Pulmonary artery endothelial cell (primary cell): ENCODE measurements at regions not wholly inside any gene's neighbourhood (a gene's known extent, or its start where the extent isn't known, plus 50 kb on each side); places are given as distances from the start of the nearest gene placed in this dataset.
"Not testable (repeated sequence)": the region's sequence is repeated elsewhere in the genome, so short reads cannot be mapped to it uniquely, and the experiment has no call there.

Source experiments
- DNase-seq: peaks from one replicate; pipeline ENCODE4 v3.0.0-alpha.2; 2011; ENCODE audit warnings: low read depth, low spot score

DNA sequence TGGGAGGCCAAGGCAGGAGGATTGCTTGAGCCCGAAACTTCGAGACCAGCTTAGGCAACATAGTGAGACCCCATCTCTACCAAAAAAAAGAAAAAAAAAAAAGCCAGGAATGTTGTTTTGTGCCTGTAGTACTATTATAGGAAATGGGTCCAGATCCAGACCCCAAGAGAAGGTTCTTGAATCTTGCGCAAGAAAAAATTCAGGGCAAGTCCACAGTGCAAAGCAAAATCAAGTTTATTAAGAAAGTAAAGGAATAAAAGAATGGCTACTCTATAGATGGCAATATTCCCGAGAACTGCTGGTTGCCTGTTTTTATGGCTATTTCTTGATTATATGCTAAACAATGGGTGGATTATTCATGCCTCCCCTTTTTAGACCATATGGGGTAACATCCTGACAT lies 51.2 kb upstream of the RDX start:
- no peak for DNase-seq

DNA sequence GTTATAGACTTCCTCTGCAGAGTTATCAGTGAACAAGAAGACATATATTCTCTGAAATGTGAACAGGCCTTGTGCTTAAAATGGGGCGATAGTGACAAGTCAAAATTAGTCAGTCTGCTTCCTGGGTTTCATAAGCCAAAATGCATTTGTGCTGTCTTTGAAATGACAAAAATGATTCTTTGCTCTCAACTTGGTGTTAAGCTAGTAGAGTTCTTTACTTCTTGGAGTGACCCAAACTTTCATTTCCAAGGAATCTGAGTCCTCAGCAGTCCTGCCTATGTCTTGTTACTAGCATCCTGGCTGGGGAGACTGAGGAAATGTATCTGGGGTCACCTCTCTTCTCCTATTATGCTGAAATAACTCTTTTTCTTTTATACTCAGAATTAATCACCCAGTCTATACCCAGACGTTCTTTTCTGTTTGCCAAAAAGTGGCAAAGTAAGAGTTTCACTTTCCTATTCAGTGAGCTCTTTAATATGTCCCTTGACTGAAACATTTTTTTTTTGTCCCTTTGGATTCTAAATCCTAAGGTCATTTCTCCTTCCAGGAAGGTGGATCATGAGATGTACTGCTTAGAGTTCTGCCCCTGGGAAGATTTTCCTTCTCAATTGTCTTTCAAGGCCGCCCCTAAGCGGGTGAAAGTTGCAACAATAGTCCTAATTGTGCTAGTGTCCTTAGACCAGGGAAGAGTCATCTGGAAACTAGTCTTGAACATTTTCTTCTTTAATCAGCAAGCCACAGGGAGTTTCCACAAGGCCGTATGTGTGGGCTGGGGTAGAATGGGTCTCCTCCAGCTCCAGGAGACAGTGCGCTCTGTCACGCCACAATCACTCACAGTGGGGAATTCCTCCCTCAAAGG lies 53.0 kb upstream of the RDX start:
- DNase-seq, result no peak

DNA sequence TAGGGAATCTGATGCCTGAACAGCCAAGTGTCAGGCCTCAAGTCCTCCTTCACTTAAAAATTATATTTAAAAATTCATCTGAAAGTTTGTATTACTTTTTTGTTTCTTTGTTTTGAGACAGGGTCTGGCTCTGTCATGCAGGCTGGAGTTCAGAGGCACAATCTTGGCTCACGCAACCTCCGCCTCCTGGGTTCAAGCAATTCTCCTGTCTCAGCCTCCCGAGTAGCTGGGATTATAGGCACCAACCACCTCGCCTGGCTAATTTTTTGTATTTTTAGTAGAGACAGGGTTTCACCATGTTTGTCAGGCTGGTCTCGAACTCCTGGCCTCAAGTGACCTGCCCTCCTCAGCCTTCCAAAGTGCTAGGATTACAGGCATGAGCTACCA lies 53.6 kb upstream of the RDX start:
- DNase-seq, result not testable (repeated sequence)

DNA sequence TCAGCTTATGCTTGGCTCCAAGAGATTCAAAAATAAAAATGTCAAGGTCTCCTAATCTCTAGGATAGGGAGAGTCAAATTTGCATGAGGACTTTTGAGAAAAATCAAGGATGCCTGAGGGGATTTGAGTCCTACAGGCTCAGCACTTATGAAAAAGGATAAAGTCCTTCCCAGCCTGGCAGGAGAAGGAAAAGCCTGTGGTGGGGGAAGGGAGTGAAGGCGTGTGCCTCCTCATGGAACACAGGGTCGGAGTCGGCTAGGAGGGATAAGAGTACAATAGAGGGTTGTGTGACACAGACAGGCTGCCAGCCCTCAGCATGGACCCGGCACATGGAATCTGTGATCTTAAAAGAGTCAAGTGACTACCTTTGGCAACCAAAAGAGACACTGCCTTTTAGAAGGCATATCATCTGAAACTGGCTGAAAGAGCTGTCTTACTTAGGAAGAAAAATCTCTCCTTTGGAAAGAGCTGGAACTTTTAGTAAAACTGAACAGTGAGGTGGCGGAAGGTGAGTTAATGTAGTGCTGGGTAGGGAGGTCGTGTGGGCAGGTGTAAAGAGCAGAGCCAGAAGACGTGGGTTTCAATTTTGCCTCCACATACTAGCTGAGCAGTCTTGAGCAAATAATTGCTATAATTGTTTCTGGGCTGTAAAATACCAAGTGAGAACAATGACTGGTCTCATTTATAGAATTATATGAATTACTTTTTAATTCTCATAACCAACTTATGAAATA lies 58.8 kb upstream of the RDX start:
- DNase-seq, result no peak

DNA sequence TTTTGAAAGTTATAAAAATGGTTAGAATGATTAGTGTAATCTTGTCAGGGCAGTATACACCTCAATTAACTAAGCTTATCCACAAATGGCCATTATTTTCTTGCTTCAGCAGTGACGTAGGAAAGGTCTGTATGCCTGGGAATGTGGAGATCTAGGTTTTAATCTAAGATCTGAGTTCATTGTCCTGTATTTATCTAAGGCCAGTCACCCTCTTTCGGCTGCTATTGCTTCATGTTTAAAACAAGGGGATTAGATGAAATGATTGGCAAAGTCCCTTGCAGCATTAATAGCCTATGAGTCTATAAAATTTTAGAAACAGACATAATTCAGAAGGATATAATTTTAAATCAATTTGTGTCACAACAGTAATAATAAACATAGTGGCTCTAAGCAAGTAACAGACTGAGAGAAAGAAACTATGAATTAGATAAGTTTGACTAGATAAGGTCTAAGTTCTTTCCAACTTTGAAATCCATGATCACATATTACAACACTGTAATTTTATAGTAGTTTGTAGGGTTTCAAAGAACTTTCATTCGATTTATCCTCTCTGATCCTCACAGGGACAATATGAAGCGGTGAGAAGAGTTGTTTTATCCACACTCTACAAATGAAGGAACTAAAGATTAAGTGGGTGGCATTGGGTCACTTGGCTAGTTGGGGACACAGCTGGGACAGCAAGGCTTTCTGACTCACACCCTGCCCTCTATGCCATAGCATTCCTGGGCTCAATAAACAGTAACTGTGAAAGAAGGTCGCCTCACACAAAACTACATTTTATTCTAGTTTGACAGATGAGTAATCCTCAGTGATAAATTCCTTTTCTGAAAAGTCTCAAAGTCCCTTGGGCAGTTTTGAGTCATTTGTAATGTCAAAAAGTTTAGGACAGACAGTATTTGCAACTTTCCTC lies 60.6 kb upstream of the RDX start:
- no peak for DNase-seq

DNA sequence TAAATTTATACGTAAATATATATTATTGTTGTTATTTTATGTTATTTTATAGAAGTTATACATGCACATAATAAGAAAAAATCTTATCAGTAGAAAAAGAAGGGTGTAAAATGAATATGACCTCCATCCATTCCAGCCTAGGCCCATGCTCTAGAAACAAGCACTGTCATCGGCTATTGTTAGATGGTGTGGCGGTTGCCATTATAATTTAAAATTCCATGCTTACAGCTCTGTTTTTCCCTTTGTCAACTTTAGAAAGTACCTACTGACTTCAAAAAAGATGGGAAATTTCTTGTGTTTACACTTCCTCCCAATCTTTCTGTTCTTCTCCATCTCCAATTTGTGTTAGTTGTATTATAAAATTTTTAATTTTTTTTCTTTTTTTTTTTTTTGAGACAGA lies 61.9 kb upstream of the RDX start:
- no peak for DNase-seq

DNA sequence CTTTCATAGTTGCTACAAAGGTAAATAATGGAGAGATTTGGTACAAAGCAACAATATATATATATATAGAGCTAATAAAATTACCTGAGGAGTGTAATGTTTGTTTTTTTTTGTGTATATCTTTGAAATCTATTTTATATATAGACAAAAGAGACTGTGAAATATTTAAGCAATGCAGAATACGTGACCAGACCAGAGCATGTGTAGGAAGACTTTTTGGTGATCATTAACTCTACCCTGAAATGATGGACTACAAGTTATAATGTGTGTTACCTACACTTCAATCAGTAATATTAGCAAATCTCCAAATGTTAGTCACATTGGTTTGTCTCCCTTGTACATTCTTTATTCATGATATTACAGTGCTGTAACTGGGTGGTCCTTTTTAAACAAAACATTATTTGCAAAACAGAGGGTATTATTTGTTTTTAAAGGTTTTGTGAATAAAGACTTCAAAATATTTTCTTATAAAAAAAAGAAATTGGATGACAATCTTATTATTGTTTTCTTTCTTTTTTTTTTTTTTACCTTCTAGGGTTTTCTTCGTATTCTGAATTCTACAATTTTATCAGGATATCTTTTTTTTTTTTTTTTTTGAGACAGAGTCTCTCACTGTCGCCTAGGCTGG lies 64.5 kb upstream of the RDX start:
- DNase-seq, result not testable (repeated sequence)

DNA sequence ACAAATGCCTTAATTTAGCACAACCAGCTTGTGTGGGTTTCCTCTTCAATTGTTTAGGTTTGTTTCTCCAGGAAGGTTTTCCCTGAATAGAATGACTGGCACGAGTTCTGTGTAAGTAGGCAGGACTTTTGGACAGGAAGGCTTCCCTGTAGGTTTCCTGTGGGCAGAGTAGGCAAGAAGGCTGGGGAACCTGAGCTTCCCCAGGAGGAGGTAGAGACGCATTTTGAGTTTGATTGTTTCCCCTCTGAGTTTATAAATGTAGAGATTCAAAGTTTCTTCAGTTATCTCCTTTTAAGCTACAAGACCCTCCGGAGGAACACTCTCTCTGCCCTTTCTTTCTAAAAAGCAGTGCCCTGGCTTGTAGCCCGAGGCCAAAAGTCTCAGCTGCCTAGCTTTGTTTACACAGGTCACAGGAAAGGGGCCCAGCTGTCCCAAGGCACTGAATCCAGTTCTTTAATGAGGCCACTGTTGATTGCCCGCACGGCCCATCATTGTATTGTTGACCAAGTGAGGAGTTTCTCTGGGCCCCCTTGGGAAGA lies 66.6 kb upstream of the RDX start:
- DNase-seq, result peak; percentile 87

DNA sequence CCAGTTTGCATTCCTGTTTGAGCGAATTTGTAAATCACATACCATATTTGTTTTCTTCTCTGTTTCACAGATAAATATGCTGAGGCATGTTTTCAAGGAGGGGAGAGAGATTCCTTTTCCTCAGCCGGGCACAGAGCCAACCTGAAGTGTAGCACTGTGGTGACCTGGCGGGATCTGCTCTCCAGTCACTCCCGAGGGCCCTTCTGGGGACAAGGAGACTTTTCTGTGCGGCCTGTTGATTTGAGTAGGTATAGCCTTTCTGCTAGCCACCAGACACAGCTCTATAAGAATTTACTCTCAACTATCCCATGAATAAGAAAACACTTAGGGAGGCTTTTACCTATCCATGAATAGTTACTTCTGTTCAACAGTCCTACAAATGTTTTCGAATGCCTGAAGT lies 63.5 kb upstream of the FDX1 start:
- DNase-seq, result no peak

DNA sequence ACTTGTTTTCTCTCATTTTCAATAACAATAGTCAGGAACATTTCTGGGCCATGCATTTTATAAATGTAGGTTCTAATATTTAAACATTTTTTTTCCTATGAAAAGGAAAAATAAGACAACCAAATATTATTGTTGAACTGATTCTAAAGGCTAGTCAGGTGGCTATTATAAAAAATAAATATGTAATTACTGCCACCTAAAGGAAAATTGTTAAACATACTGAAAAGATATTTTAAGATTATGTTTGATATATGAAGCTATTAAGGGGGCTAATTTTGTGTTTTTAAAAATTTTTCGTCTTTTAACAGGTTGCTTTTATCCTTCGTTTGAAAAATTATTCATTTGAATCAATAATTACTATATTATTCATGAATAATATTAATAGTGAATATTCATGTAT lies 62.2 kb upstream of the FDX1 start:
- DNase-seq, result no peak

DNA sequence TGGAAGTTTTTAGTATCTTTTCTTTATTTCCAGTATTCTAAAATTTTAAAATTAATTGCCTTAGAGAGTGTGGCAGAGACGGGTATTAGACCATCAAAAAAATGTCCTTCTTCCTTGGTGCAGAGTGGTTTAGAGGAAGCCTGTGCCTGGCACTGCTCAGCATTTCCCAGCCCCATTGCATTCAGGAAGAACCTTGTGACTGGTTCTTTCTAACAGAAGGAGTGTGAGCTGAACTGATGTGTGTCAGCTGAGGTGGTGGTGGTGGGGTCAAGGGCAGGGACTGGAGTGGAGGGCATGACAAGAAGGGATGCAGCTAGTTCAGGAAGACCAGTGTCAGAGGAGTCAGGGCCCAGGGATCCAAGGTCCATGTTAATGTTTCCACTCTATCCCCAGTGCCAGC lies 58.7 kb upstream of the FDX1 start:
- no peak for DNase-seq

DNA sequence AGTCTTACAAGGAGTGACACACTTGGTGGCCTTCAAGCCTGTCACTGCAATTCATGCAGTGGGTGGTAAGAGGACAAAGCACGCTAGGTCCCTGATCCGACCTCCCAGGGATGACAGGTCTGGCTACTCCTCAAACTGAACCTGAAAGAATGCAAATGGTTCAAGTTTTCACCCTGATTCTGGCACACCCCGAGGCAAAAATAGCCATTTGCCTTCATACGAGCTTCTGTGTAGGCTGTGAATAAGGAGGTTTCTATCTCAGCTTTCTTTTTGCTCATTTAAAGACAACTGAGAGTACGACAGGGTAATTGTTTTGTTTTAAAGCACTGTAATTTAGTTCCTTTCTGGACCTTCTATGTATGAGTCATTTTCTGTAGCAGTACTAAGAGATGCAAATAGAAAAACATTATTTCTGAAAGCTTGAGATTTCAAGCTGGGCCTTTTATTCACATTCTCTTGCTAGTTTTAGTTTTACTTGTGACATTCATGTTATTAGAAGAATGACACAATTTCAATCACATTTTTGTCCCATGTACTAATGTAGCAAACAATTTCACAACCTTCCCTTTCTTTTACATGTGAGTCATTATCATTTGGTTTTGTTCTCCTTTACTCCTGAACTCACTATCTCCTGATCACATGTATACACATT lies 56.6 kb upstream of the FDX1 start:
- DNase-seq, result no peak

DNA sequence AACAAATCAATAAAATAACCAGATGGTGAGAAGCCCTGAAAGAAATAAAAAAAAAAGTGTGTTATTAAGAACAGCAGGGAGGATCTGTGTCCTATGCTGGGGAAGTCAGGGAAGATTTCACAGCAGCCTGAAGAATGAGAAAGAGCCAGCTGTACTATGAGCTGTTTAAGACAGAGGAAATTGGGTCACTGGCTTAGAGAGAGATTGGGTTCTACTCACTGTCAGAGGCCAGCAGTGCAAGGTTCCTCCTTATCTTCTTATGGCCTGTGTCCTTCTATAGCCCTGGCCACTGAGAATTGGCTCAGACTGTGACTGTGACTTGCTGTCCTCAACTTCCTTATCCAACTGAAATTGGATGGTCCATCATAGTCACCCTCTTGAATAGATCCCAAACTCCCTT lies 54.8 kb upstream of the FDX1 start:
- DNase-seq, result no peak

DNA sequence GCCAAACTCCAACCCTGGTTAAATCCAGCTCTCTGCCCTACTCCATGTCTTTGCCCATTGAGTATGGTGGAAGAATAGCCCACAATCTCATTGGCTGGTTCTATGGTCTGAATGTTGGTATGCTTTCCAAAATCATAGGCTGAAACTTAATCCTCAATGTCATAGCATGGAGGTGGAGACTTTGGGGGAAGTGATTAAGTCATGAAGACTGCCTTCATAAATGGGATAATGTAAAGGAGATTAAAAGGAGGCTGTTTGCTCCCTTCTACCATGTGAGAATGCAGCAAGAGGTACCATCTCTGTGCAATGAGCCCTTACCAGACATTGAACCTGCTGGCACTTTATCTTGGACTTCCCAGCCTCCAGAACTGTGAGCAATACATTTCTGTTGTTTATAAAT lies 54.4 kb upstream of the FDX1 start:
- DNase-seq, result no peak

DNA sequence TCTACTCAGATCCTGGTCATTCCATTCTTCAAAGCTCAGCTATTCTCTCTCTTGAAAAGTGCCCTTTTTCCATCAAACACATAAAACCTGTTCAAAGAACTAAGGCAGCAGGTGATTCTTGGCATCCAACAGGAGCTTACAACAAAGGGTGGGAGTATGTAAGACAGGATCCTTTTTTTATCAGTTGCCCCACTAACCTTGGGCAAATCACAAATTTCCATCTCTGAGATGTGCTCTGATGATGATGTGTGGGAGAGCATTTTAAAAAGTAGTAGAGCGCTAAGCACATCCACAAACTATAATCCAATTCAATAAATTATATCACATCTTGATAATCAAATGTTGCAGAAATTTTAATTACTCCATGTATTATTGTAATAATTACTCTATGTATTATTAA lies 53.7 kb upstream of the FDX1 start:
- no peak for DNase-seq

DNA sequence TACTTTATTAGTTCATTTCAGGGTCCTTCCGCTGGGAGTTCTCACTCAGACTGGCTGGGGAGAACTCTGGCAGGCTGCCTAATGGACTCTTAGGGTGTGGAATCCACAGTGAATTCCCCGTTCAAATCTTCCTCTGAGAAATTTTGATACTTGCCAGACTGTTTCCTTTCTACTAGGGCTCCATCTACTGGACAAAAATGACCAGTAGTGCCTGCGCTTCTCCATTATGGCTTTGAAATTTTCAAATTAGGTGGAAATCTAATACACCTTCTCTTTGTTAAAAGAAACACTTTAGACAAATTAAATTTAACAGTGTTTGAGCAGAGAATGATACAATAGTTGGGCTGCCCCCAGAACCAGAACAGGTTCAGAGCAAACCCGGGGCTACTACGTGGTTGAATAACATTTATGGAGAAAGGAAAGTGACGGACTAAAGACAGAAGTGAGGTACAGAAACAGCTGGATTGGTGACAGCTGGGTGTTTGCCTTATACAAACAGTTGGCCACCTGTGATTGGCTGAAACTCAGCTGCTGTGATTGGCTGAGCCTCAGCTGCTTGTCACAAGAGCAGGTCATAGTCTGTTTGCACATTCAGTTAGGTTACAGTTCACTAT lies 52.9 kb upstream of the FDX1 start:
- DNase-seq, result peak; percentile 81

DNA sequence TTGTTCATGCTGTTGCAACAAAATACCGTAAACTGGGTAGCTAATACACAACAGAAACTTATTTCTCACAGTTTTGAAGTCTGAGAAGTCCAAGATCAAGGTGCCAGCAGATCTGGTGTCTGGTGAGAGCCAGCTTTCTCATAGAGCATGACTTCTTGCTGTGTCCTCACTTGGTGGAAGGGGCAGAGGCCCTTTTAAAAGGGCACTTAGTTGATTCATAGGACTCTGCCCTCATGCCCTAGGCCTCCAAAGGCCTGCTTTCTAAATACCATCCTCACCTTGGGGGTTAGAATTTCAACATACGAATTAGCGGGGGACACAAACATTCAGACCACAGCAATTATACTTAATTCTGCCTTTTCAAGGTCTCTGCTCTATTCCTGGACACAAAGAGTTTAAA lies 52.3 kb upstream of the FDX1 start:
- DNase-seq, result no peak

DNA sequence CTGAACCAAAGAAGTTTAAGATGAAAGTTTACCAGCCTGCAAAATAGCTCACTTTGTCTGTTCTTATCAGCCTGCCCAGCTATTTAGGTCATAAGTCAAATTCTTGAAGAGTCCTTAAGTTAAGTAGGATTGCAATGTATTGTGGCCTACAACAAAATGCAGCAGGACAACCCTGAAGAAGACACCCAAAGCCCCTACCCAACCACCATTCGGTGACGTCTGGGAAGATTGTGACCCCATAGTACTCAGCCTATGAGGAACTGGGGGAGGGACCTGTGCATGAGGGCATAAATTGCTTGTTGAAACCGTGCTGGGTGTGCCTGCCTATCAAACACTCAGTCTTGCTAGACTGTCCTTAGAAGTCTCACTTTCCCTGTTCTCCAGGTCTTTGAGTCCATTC lies 50.5 kb upstream of the FDX1 start:
- DNase-seq, result no peak

DNA sequence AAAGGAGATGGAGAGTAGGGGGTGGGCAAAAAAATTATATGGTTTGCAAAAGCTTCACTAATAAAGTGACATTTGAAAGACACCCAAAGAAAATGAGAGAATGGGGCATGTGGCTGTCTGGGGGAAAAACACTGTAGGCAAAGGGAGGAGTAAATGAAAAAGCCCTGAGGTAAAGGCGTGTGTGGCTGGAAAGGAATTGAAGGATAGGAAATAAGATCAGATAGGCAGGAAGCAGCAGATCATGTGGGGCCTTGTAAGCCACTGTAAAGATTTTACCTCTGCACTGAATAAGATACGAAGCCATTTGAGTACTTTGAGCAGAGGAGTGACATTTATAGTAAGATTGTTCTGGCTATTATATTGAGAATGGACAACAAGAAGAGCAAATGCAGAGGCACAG lies 49.8 kb upstream of the FDX1 start:
- DNase-seq, result no peak
